SH-SY5Y (cell line): ENCODE measurements at regions not wholly inside any gene's neighbourhood (a gene's known extent, or its start where the extent isn't known, plus 50 kb on each side); places are given as distances from the start of the nearest gene placed in this dataset.

Experiments used
- GATA2 ChIP-seq: IDR thresholded peaks from 2 replicates; pipeline ENCODE4 v1.6.1; 2011; ENCODE audit warnings: mild to moderate bottlenecking, low read depth, low read length
- GATA3 ChIP-seq: IDR thresholded peaks from 2 replicates; pipeline ENCODE4 v1.6.1; 2011; ENCODE audit warnings: low read depth, mild to moderate bottlenecking, low read length, moderate library complexity

GRCh38 chr4:54359919-54360650 lies 131.0 kb downstream of the PDGFRA start:
- no peak for TF ChIP-seq GATA2
- TF ChIP-seq GATA3 = no peak

- TF ChIP-seq GATA2 (no peak), GATA3 (no peak)
Measured at GRCh38 chr4:54363037-54363436, 133.9 kb downstream of the PDGFRA start.

GRCh38 chr4:54365691-54366090 lies 136.6 kb downstream of the PDGFRA start:
- TF ChIP-seq GATA3 (no peak), GATA2 (no peak)

GRCh38 chr4:54367059-54367458 lies 138.0 kb downstream of the PDGFRA start:
- TF ChIP-seq GATA3 (no peak), GATA2 (no peak)

GRCh38 chr4:54368281-54369265 lies 139.5 kb downstream of the PDGFRA start:
- TF ChIP-seq GATA3 (no peak), GATA2 (no peak)

- TF ChIP-seq GATA2 (no peak), GATA3 (no peak)
Measured at GRCh38 chr4:54371173-54371572, 142.1 kb downstream of the PDGFRA start.

- TF ChIP-seq GATA2 = no peak
- TF ChIP-seq GATA3 = no peak
Measured at GRCh38 chr4:54372951-54373350, 143.9 kb downstream of the PDGFRA start.

- TF ChIP-seq GATA2 = no peak
Measured at GRCh38 chr4:54373718-54374210, 144.7 kb downstream of the PDGFRA start.

- TF ChIP-seq GATA2 (no peak), GATA3 (no peak)
Measured at GRCh38 chr4:54378461-54378860, 149.4 kb downstream of the PDGFRA start.

GRCh38 chr4:54384152-54384551 lies 155.1 kb downstream of the PDGFRA start:
- TF ChIP-seq GATA2 = no peak
- no peak for TF ChIP-seq GATA3

- TF ChIP-seq GATA2 = no peak
Measured at GRCh38 chr4:54384563-54384962, 155.5 kb downstream of the PDGFRA start.

- no peak for TF ChIP-seq GATA3
- no peak for TF ChIP-seq GATA2
Measured at GRCh38 chr4:54386042-54386669, 157.1 kb downstream of the PDGFRA start.

- no peak for TF ChIP-seq GATA3
- no peak for TF ChIP-seq GATA2
Measured at GRCh38 chr4:54386693-54387092, 157.6 kb downstream of the PDGFRA start.

- TF ChIP-seq GATA3 (no peak), GATA2 (no peak)
Measured at GRCh38 chr4:54390670-54391069, 161.6 kb downstream of the PDGFRA start.
